Immature natural killer cell (primary cell): ENCODE measurements at regions not wholly inside any gene's neighbourhood (a gene's known extent, or its start where the extent isn't known, plus 50 kb on each side); places are given as distances from the start of the nearest gene placed in this dataset.

Experiments used
- DNase-seq, 3 donors: peaks; one replicate each; pipeline ENCODE4 v3.0.0; 2022; ENCODE audit warnings: mixed read lengths in 1 of 3
- H3K27ac Mint-ChIP-seq, 6 donors: one replicate each; pipeline ENCODE4 v1.8.0; 2020; ENCODE audit warnings: mixed read lengths in 6 of 6, mild to moderate bottlenecking in 5 of 6, inconsistent platforms in 4 of 6, moderate library complexity in 3 of 6
- H3K27me3 Mint-ChIP-seq, 3 donors: one replicate each; pipeline ENCODE4 v1.8.0; 2020 to 2021; ENCODE audit warnings: low read depth in 3 of 3, mild to moderate bottlenecking in 3 of 3, mixed read lengths in 3 of 3, moderate library complexity in 3 of 3, inconsistent platforms in 1 of 3
- H3K36me3 Mint-ChIP-seq, 3 donors: one replicate each; pipeline ENCODE4 v1.8.0; 2020; ENCODE audit warnings: mixed read lengths in 3 of 3, inconsistent platforms in 2 of 3, mild to moderate bottlenecking in 2 of 3
- H3K4me1 Mint-ChIP-seq, 2 donors: one replicate each; pipeline ENCODE4 v1.8.0; 2020; ENCODE audit warnings: inconsistent platforms in 2 of 2, mild to moderate bottlenecking in 2 of 2, mixed read lengths in 2 of 2, moderate library complexity in 1 of 2
- H3K4me3 Mint-ChIP-seq, 5 donors: one replicate each; pipeline ENCODE4 v1.8.0; 2020; ENCODE audit warnings: mild to moderate bottlenecking in 5 of 5, mixed read lengths in 5 of 5, inconsistent platforms in 3 of 5, moderate library complexity in 3 of 5
- H3K9me3 Mint-ChIP-seq, 6 donors: one replicate each; pipeline ENCODE4 v1.8.0; 2020; ENCODE audit warnings: mild to moderate bottlenecking in 6 of 6, mixed read lengths in 6 of 6, inconsistent platforms in 4 of 6, moderate library complexity in 3 of 6

GRCh38 chr3:40837300-40837699 lies 312.5 kb downstream of the ZNF621 start:
- Mint-ChIP-seq H3K27ac (no peak overlapping the region), H3K36me3 (no peaks in the 10 kb centered on the region), H3K27me3 (peaks cover 2 to 7% (median 3%) of the 10 kb centered on the region in 3 donors), H3K9me3 (peaks cover 0 to 2% (median 0%) of the 10 kb centered on the region in 6 donors), H3K4me3 (no peak overlapping the region), H3K4me1 (no peaks in the 10 kb centered on the region)
- DNase-seq: no peak

GRCh38 chr3:40841131-40841530 lies 316.4 kb downstream of the ZNF621 start:
- DNase-seq: no peak

GRCh38 chr3:40841570-40842109 lies 316.9 kb downstream of the ZNF621 start:
- H3K9me3 Mint-ChIP-seq: peaks cover 0 to 4% (median 0%) of the 10 kb centered on the region in 6 donors
- H3K27ac Mint-ChIP-seq: no peak overlapping the region
- H3K36me3 Mint-ChIP-seq: no peaks in the 10 kb centered on the region

More at GRCh38 chr3:40841131-40841530, 316.4 kb downstream of the ZNF621 start:
- Mint-ChIP-seq H3K4me3 (no peak overlapping the region), H3K4me1 (no peaks in the 10 kb centered on the region), H3K27me3 (peaks cover 0 to 2% (median 0%) of the 10 kb centered on the region in 3 donors), H3K9me3 (peaks cover 0 to 4% (median 0%) of the 10 kb centered on the region in 6 donors), H3K27ac (no peak overlapping the region), H3K36me3 (no peaks in the 10 kb centered on the region)

GRCh38 chr3:40842714-40843113 lies 318.0 kb downstream of the ZNF621 start:
- DNase-seq: no peak
- H3K27me3 Mint-ChIP-seq: peaks cover 0 to 4% (median 0%) of the 10 kb centered on the region in 3 donors
- H3K27ac Mint-ChIP-seq: no peak overlapping the region
- no peak overlapping the region for H3K4me3 Mint-ChIP-seq
- no peaks in the 10 kb centered on the region for H3K36me3 Mint-ChIP-seq
- peaks cover 0 to 4% (median 0%) of the 10 kb centered on the region in 6 donors for H3K9me3 Mint-ChIP-seq
- no peaks in the 10 kb centered on the region for H3K4me1 Mint-ChIP-seq

More at GRCh38 chr3:40841570-40842109, 316.9 kb downstream of the ZNF621 start:
- Mint-ChIP-seq H3K27me3 (peaks cover 0 to 4% (median 0%) of the 10 kb centered on the region in 3 donors), H3K4me1 (no peaks in the 10 kb centered on the region), H3K4me3 (no peak overlapping the region)
- DNase-seq: no peak

- H3K27me3 Mint-ChIP-seq: peaks cover 0 to 4% (median 0%) of the 10 kb centered on the region in 3 donors
- no peak overlapping the region for H3K27ac Mint-ChIP-seq
- no peaks in the 10 kb centered on the region for H3K4me1 Mint-ChIP-seq
- no peak for DNase-seq
- no peaks in the 10 kb centered on the region for H3K36me3 Mint-ChIP-seq
- H3K4me3 Mint-ChIP-seq: no peak overlapping the region
- H3K9me3 Mint-ChIP-seq: peaks cover 0 to 4% (median 0%) of the 10 kb centered on the region in 6 donors
These were observed 318.5 kb downstream of the ZNF621 start for GRCh38 chr3:40843208-40843624.

- Mint-ChIP-seq H3K4me3 (no peak overlapping the region), H3K27ac (no peak overlapping the region), H3K9me3 (peaks cover 0 to 4% (median 0%) of the 10 kb centered on the region in 6 donors), H3K27me3 (peaks cover 0 to 4% (median 0%) of the 10 kb centered on the region in 3 donors), H3K36me3 (no peaks in the 10 kb centered on the region), H3K4me1 (no peaks in the 10 kb centered on the region)
- no peak for DNase-seq
These were observed 319.2 kb downstream of the ZNF621 start for GRCh38 chr3:40843851-40844548.

GRCh38 chr3:40844896-40845295 lies 320.1 kb downstream of the ZNF621 start:
- Mint-ChIP-seq H3K27me3 (peaks cover 0 to 4% (median 0%) of the 10 kb centered on the region in 3 donors), H3K36me3 (no peaks in the 10 kb centered on the region), H3K27ac (no peak overlapping the region), H3K4me3 (no peak overlapping the region), H3K4me1 (no peaks in the 10 kb centered on the region), H3K9me3 (peaks cover 0 to 4% (median 0%) of the 10 kb centered on the region in 6 donors)
- DNase-seq: no peak

- Mint-ChIP-seq H3K27ac (no peak overlapping the region), H3K9me3 (peaks cover 0 to 2% (median 0%) of the 10 kb centered on the region in 6 donors), H3K36me3 (no peaks in the 10 kb centered on the region), H3K4me3 (no peak overlapping the region), H3K27me3 (peaks cover 0 to 3% (median 0%) of the 10 kb centered on the region in 3 donors), H3K4me1 (no peaks in the 10 kb centered on the region)
- no peak for DNase-seq
These were observed 320.7 kb downstream of the ZNF621 start for GRCh38 chr3:40845447-40845846.

GRCh38 chr3:40845916-40846315 lies 321.2 kb downstream of the ZNF621 start:
- peaks cover 0 to 2% (median 0%) of the 10 kb centered on the region in 6 donors for H3K9me3 Mint-ChIP-seq
- no peaks in the 10 kb centered on the region for H3K4me1 Mint-ChIP-seq
- no peaks in the 10 kb centered on the region for H3K36me3 Mint-ChIP-seq
- H3K4me3 Mint-ChIP-seq: no peak overlapping the region
- no peak for DNase-seq
- H3K27ac Mint-ChIP-seq: no peak overlapping the region
- H3K27me3 Mint-ChIP-seq: peaks cover 0 to 5% (median 0%) of the 10 kb centered on the region in 3 donors

GRCh38 chr3:40846451-40846850 lies 321.7 kb downstream of the ZNF621 start:
- peaks cover 0 to 2% (median 0%) of the 10 kb centered on the region in 6 donors for H3K9me3 Mint-ChIP-seq
- DNase-seq: no peak

GRCh38 chr3:40847551-40847992 lies 322.8 kb downstream of the ZNF621 start:
- Mint-ChIP-seq H3K36me3 (no peaks in the 10 kb centered on the region), H3K4me3 (no peak overlapping the region), H3K9me3 (peaks cover 0 to 2% (median 0%) of the 10 kb centered on the region in 6 donors), H3K4me1 (no peaks in the 10 kb centered on the region), H3K27ac (no peak overlapping the region), H3K27me3 (peaks cover 0 to 5% (median 0%) of the 10 kb centered on the region in 3 donors)
- DNase-seq: no peak

More at GRCh38 chr3:40846451-40846850, 321.7 kb downstream of the ZNF621 start:
- Mint-ChIP-seq H3K36me3 (no peaks in the 10 kb centered on the region), H3K4me1 (no peaks in the 10 kb centered on the region), H3K27me3 (peaks cover 0 to 5% (median 0%) of the 10 kb centered on the region in 3 donors), H3K27ac (no peak overlapping the region), H3K4me3 (no peak overlapping the region)

- H3K36me3 Mint-ChIP-seq: no peaks in the 10 kb centered on the region
- no peaks in the 10 kb centered on the region for H3K4me1 Mint-ChIP-seq
These were observed 323.7 kb downstream of the ZNF621 start for GRCh38 chr3:40848421-40848820.

GRCh38 chr3:40850861-40851260 lies 326.1 kb downstream of the ZNF621 start:
- DNase-seq: no peak
- peaks cover 0 to 1% (median 0%) of the 10 kb centered on the region in 6 donors for H3K9me3 Mint-ChIP-seq
- H3K36me3 Mint-ChIP-seq: no peaks in the 10 kb centered on the region
- no peak overlapping the region for H3K27ac Mint-ChIP-seq
- peaks cover 0 to 5% (median 0%) of the 10 kb centered on the region in 3 donors for H3K27me3 Mint-ChIP-seq
- H3K4me3 Mint-ChIP-seq: no peak overlapping the region
- H3K4me1 Mint-ChIP-seq: no peaks in the 10 kb centered on the region

More at GRCh38 chr3:40848421-40848820, 323.7 kb downstream of the ZNF621 start:
- Mint-ChIP-seq H3K27ac (no peak overlapping the region), H3K27me3 (peaks cover 0 to 5% (median 0%) of the 10 kb centered on the region in 3 donors), H3K4me3 (no peak overlapping the region), H3K9me3 (peaks cover 0 to 2% (median 0%) of the 10 kb centered on the region in 6 donors)
- no peak for DNase-seq

- no peak for DNase-seq
- H3K27ac Mint-ChIP-seq: no peak overlapping the region
- peaks cover 0 to 2% (median 0%) of the 10 kb centered on the region in 3 donors for H3K27me3 Mint-ChIP-seq
- H3K36me3 Mint-ChIP-seq: no peaks in the 10 kb centered on the region
- H3K4me1 Mint-ChIP-seq: no peaks in the 10 kb centered on the region
- H3K9me3 Mint-ChIP-seq: no peaks in the 10 kb centered on the region
- no peak overlapping the region for H3K4me3 Mint-ChIP-seq
These were observed 327.1 kb downstream of the ZNF621 start for GRCh38 chr3:40851836-40852235.
